DLD1 (cell line): ENCODE measurements at regions not wholly inside any gene's neighbourhood (a gene's known extent, or its start where the extent isn't known, plus 50 kb on each side); places are given as distances from the start of the nearest gene placed in this dataset.

Source experiments
- in situ Hi-C: cut with HindIII; loops from 2 replicates; pipeline ENCODE4 v1.10.0; 2017; ENCODE audit warnings: low sequenced_read_pairs

- in situ Hi-C loops, result no loop called here
Observed at GRCh38 chr2:62287899-62288880, 92.3 kb downstream of the B3GNT2 start.

- in situ Hi-C loops, result no loop called here
Observed at GRCh38 chr2:62287282-62287681, 91.4 kb downstream of the B3GNT2 start.

GRCh38 chr2:62286089-62286785, 90.3 kb downstream of the B3GNT2 start:
- in situ Hi-C loops, result no loop called here

GRCh38 chr2:62284980-62285379, 89.1 kb downstream of the B3GNT2 start:
- in situ Hi-C loops, result no loop called here

DNA sequence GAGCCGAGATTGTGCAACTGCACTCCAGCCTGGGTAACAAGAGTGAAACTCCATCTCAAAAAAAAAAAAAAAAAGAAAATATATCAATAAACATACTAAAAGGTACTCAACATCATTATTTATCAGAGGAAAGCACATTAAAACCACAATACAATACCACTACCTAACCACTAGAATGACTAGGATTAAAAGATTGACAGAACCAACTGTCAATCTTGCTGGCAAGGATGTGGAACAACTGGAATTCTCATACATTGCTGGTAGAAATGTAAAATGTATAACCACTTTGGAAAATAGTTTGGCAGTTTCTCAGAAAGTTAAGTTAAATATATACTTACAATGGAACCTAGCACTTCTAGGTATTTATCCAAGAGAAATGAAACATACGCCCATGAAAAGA, 88.6 kb downstream of the B3GNT2 start:
- in situ Hi-C loops, result no loop called here

DNA sequence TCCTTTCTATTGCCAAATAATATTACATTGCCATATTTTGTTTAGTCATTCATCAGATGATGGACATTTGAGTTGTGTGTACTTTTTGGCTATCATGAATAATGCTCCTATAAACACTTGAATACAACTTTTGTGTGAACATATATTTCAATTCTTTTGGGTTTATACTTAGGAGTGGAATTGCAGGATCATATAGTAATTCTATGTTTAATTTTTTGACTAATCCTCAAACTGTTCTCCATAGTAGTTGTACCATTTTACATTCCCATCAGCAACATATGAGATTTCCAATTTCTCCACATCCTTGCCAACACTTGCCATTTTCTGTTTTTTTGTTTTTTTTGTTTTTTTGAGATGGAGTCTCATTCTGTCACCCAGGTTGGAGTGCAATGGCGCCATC, 87.2 kb downstream of the B3GNT2 start:
- in situ Hi-C loops, result no loop called here

DNA sequence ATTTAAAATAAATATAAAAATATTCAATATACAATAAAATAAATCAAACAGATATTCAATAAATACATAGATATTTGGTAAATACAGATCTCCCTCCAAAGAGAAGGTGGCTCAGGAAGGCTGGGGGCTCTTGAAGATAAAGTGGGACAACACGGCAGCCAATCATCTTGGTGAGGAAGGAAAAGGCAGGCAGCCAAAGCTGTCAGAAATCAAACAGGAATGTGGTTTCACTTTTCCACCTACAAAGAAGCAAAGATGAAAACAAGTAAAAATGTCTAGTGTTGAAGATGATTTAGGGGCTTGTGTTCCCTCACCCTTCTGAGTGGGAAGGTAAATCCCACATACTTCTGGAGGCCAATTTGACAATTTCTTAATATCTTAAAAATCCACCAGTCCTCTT, 85.7 kb downstream of the B3GNT2 start:
- in situ Hi-C loops, result no loop called here

- in situ Hi-C loops, result no loop called here
Observed at GRCh38 chr2:62277688-62278087, 81.8 kb downstream of the B3GNT2 start.
